HEK293 (cell line): ENCODE measurements at regions not wholly inside any gene's neighbourhood (a gene's known extent, or its start where the extent isn't known, plus 50 kb on each side); places are given as distances from the start of the nearest gene placed in this dataset.

ENCODE experiments used
- CTCF ChIA-PET: fragments of 350-600 bp; formaldehyde crosslinking; extraction: SDS; loops from one replicate; lab custom pipeline; 2021; ENCODE audit warnings: antibody characterized with exemption; lab: Yijun Ruan, JAX
- POLR2A ChIA-PET: fragments of 300-600 bp; formaldehyde crosslinking; extraction: SDS; loops from one replicate; lab custom pipeline; 2020; ENCODE audit warnings: antibody characterized with exemption, inconsistent platforms; lab: Yijun Ruan, JAX
- H3K27ac ChIP-seq: fragments of 200-500 bp; sonication (Bioruptor generic); 2 replicates; pipeline ENCODE4 v1.5.1; 2014; ENCODE audit warnings: low read depth, low read length, control low read depth, inconsistent platforms; ENCODE audit errors: extremely low read depth
- H3K36me3 ChIP-seq, 2 experiments: fragments of 200-500 bp in 1 of 2; sonication (Bioruptor generic) in 1 of 2; 1 replicate in 1 of 2; 2 replicates in 1 of 2; pipeline ENCODE4 v1.5.1; 2014 to 2017; ENCODE audit warnings: inconsistent platforms in 2 of 2, low read length in 2 of 2; ENCODE audit not compliant: control insufficient read depth in 2 of 2, insufficient read depth in 1 of 2
- H3K4me1 ChIP-seq: fragments of 200-500 bp; sonication (Bioruptor generic); 2 replicates; pipeline ENCODE4 v1.5.1; 2014; ENCODE audit warnings: mild to moderate bottlenecking, low read length, inconsistent platforms; ENCODE audit not compliant: control insufficient read depth, insufficient read depth
- H3K4me3 ChIP-seq: 2 replicates; pipeline ENCODE4 v1.5.1; 2011; ENCODE audit warnings: low read depth, mild to moderate bottlenecking, control low read depth, low read length, moderate library complexity
- H3K9me3 ChIP-seq: fragments of 200-500 bp; sonication (Bioruptor generic); 2 replicates; pipeline ENCODE4 v1.5.1; 2014; ENCODE audit warnings: low read depth, low read length, inconsistent platforms; ENCODE audit not compliant: control insufficient read depth, insufficient read depth
- HOXD13 ChIP-seq: sonication (generic); formaldehyde crosslinking; IDR thresholded peaks from 2 replicates; pipeline ENCODE4 v1.8.0; 2022; ENCODE audit warnings: missing genetic modification reagents, borderline replicate concordance
- MZF1 ChIP-seq: fragments of 450-650 bp; formaldehyde crosslinking; IDR thresholded peaks from 2 replicates; pipeline ENCODE4 v1.5.1; 2017; ENCODE audit warnings: missing biosample characterization, missing genetic modification characterization, borderline replicate concordance
- ZFP3 ChIP-seq: fragments of 450-650 bp; formaldehyde crosslinking; IDR thresholded peaks from 2 replicates; pipeline ENCODE4 v1.5.1; 2016; ENCODE audit warnings: low read depth, missing biosample characterization, missing genetic modification characterization
- ZNF112 ChIP-seq: fragments of 450-650 bp; formaldehyde crosslinking; IDR thresholded peaks from 2 replicates; pipeline ENCODE4 v1.5.0; 2017; ENCODE audit warnings: missing biosample characterization, missing genetic modification characterization
- ZNF146 ChIP-seq: fragments of 450-650 bp; formaldehyde crosslinking; IDR thresholded peaks from 2 replicates; pipeline ENCODE4 v1.5.1; 2016; ENCODE audit warnings: missing biosample characterization, missing genetic modification characterization
- ZNF366 ChIP-seq: fragments of 450-650 bp; formaldehyde crosslinking; conservative IDR thresholded peaks from 2 replicates; pipeline ENCODE4 v1.5.1; 2016; ENCODE audit warnings: missing biosample characterization, missing genetic modification characterization
- ZNF473 ChIP-seq: fragments of 450-650 bp; formaldehyde crosslinking; IDR thresholded peaks from 2 replicates; pipeline ENCODE4 v1.5.1; 2017; ENCODE audit warnings: missing biosample characterization, missing genetic modification characterization
- ZNF501 ChIP-seq: fragments of 450-650 bp; formaldehyde crosslinking; IDR thresholded peaks from 2 replicates; pipeline ENCODE4 v1.5.1; 2016; ENCODE audit warnings: missing biosample characterization, missing genetic modification characterization
- ZNF529 ChIP-seq: fragments of 450-650 bp; formaldehyde crosslinking; IDR thresholded peaks from 2 replicates; pipeline ENCODE4 v1.5.1; 2017; ENCODE audit warnings: missing genetic modification characterization, missing biosample characterization; ENCODE audit not compliant: insufficient replicate concordance
- ZNF544 ChIP-seq: fragments of 450-650 bp; formaldehyde crosslinking; IDR thresholded peaks from 2 replicates; pipeline ENCODE4 v1.5.0; 2017; ENCODE audit warnings: missing biosample characterization, missing genetic modification characterization
- ZNF610 ChIP-seq: fragments of 450-650 bp; formaldehyde crosslinking; IDR thresholded peaks from 2 replicates; pipeline ENCODE4 v1.5.1; 2016; ENCODE audit warnings: missing biosample characterization, missing genetic modification characterization, borderline replicate concordance
- ZNF623 ChIP-seq: fragments of 450-650 bp; formaldehyde crosslinking; IDR thresholded peaks from 2 replicates; pipeline ENCODE4 v1.5.1; 2016; ENCODE audit warnings: missing biosample characterization, missing genetic modification characterization
- ZNF654 ChIP-seq: fragments of 450-650 bp; formaldehyde crosslinking; IDR thresholded peaks from 2 replicates; pipeline ENCODE4 v1.5.1; 2016; ENCODE audit warnings: low read depth, missing biosample characterization, missing genetic modification characterization
- ZNF660 ChIP-seq: fragments of 450-650 bp; IDR thresholded peaks from 2 replicates; pipeline ENCODE4 v1.5.1; 2018; ENCODE audit warnings: missing biosample characterization, mild to moderate bottlenecking, missing genetic modification characterization
- ZSCAN5A ChIP-seq: fragments of 450-650 bp; formaldehyde crosslinking; IDR thresholded peaks from 2 replicates; pipeline ENCODE4 v1.5.1; 2016; ENCODE audit warnings: missing biosample characterization, missing genetic modification characterization
- TF ChIP-seq, protein P1 (sequence below): fragments of 450-650 bp; formaldehyde crosslinking; IDR thresholded peaks from 2 replicates; pipeline ENCODE4 v1.5.1; 2016; ENCODE audit warnings: missing biosample characterization, missing genetic modification characterization
- TF ChIP-seq, protein P2 (sequence below): fragments of 450-650 bp; formaldehyde crosslinking; IDR thresholded peaks from 2 replicates; pipeline ENCODE4 v1.5.1; 2016; ENCODE audit warnings: missing biosample characterization, missing genetic modification characterization, borderline replicate concordance

DNA sequence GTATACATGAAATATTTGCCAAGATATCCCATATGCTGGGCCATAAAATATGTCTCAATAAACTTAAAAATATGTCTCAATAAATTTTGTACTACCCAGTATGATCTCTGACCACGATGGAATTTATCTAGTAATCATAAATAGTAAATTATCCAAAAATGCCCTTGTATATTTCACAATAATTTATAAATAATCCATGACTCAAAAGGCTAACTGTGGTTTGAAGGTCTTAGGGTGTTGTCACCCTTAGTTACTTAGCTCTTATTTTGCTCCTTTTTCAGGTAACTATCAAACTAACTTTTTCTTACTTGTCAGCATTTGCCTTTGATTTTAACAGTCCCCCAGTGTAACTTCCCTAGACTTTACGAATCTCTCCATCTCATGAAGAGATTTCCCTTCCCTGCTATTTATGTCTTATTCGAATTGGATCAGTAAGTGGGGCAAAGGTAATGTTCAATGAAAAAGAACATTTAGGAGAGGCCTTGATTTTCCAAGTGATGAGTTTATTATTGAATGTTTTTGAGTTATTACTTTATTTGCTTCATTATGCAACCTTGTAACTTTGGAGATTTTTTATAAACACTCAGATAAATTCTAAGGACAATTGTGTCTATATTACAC, 109.0 kb upstream of the THBS2 start:
- Histone ChIP-seq H3K9me3 (no peaks in the 10 kb centered on the region), H3K4me1 (no peaks in the 10 kb centered on the region), H3K36me3 (no peaks in the 10 kb centered on the region), H3K27ac (no peak overlapping the region), H3K4me3 (no peak overlapping the region)
- CTCF ChIA-PET: no interaction called here
- no peak for TF ChIP-seq ZNF623 (tag by site-specific recombination)
- TF ChIP-seq ZNF610 (tag by site-specific recombination): no peak
- no peak for TF ChIP-seq ZNF654 (tag by site-specific recombination)
- TF ChIP-seq, protein P1, sequence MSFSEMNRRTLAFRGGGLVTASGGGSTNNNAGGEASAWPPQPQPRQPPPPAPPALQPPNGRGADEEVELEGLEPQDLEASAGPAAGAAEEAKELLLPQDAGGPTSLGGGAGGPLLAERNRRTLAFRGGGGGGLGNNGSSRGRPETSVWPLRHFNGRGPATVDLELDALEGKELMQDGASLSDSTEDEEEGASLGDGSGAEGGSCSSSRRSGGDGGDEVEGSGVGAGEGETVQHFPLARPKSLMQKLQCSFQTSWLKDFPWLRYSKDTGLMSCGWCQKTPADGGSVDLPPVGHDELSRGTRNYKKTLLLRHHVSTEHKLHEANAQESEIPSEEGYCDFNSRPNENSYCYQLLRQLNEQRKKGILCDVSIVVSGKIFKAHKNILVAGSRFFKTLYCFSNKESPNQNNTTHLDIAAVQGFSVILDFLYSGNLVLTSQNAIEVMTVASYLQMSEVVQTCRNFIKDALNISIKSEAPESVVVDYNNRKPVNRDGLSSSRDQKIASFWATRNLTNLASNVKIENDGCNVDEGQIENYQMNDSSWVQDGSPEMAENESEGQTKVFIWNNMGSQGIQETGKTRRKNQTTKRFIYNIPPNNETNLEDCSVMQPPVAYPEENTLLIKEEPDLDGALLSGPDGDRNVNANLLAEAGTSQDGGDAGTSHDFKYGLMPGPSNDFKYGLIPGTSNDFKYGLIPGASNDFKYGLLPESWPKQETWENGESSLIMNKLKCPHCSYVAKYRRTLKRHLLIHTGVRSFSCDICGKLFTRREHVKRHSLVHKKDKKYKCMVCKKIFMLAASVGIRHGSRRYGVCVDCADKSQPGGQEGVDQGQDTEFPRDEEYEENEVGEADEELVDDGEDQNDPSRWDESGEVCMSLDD (tag by site-specific recombination): no peak
- TF ChIP-seq, protein P2, sequence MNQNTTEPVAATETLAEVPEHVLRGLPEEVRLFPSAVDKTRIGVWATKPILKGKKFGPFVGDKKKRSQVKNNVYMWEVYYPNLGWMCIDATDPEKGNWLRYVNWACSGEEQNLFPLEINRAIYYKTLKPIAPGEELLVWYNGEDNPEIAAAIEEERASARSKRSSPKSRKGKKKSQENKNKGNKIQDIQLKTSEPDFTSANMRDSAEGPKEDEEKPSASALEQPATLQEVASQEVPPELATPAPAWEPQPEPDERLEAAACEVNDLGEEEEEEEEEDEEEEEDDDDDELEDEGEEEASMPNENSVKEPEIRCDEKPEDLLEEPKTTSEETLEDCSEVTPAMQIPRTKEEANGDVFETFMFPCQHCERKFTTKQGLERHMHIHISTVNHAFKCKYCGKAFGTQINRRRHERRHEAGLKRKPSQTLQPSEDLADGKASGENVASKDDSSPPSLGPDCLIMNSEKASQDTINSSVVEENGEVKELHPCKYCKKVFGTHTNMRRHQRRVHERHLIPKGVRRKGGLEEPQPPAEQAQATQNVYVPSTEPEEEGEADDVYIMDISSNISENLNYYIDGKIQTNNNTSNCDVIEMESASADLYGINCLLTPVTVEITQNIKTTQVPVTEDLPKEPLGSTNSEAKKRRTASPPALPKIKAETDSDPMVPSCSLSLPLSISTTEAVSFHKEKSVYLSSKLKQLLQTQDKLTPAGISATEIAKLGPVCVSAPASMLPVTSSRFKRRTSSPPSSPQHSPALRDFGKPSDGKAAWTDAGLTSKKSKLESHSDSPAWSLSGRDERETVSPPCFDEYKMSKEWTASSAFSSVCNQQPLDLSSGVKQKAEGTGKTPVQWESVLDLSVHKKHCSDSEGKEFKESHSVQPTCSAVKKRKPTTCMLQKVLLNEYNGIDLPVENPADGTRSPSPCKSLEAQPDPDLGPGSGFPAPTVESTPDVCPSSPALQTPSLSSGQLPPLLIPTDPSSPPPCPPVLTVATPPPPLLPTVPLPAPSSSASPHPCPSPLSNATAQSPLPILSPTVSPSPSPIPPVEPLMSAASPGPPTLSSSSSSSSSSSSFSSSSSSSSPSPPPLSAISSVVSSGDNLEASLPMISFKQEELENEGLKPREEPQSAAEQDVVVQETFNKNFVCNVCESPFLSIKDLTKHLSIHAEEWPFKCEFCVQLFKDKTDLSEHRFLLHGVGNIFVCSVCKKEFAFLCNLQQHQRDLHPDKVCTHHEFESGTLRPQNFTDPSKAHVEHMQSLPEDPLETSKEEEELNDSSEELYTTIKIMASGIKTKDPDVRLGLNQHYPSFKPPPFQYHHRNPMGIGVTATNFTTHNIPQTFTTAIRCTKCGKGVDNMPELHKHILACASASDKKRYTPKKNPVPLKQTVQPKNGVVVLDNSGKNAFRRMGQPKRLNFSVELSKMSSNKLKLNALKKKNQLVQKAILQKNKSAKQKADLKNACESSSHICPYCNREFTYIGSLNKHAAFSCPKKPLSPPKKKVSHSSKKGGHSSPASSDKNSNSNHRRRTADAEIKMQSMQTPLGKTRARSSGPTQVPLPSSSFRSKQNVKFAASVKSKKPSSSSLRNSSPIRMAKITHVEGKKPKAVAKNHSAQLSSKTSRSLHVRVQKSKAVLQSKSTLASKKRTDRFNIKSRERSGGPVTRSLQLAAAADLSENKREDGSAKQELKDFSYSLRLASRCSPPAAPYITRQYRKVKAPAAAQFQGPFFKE: no peak
- no peak for TF ChIP-seq ZNF112 (tag by site-specific recombination)
- TF ChIP-seq ZNF529 (tag by site-specific recombination): no peak
- no peak for TF ChIP-seq ZNF146 (tag by site-specific recombination)
- no peak for TF ChIP-seq MZF1 (tag by site-specific recombination)
- TF ChIP-seq ZFP3: no peak
- no peak for TF ChIP-seq HOXD13 (CRISPR knock-in tag)
- TF ChIP-seq ZNF544 (tag by site-specific recombination): no peak
- no peak for TF ChIP-seq ZNF366 (tag by site-specific recombination)
- TF ChIP-seq ZNF473 (tag by site-specific recombination): no peak
- TF ChIP-seq ZSCAN5A (tag by site-specific recombination): no peak
- no peak for TF ChIP-seq ZNF501 (tag by site-specific recombination)
- TF ChIP-seq ZNF660: no peak
- POLR2A ChIA-PET: no interaction called here
